ENCODE measurements at regions not wholly inside any gene's neighbourhood (a gene's known extent, or its start where the extent isn't known, plus 50 kb on each side); places are given as distances from the start of the nearest gene placed in this dataset.

DNA sequence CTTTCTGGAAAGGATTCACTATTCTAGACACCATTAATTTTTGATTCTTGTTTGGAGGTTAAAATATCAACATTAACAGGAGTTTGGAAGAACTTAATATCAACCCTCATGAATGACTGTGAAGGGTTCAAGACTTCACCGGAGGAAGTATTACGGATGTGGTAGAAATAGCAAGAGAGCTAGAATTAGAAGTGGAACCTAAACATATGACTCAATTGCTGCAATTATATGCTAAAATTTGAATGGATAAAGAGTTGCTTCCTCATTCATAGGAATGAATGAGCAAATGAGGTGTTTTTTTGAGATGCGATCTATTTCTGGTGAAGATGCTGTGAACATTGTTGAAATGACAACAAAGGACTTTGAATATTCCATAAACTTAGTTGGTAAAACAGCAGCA is 77.9 kb upstream of the TNFSF4 start:
- no peak for DNase-seq (ENCODE audit: extremely low spot score)
- POLR2A ChIA-PET: no interaction called here
- TF ChIP-seq, protein P1, sequence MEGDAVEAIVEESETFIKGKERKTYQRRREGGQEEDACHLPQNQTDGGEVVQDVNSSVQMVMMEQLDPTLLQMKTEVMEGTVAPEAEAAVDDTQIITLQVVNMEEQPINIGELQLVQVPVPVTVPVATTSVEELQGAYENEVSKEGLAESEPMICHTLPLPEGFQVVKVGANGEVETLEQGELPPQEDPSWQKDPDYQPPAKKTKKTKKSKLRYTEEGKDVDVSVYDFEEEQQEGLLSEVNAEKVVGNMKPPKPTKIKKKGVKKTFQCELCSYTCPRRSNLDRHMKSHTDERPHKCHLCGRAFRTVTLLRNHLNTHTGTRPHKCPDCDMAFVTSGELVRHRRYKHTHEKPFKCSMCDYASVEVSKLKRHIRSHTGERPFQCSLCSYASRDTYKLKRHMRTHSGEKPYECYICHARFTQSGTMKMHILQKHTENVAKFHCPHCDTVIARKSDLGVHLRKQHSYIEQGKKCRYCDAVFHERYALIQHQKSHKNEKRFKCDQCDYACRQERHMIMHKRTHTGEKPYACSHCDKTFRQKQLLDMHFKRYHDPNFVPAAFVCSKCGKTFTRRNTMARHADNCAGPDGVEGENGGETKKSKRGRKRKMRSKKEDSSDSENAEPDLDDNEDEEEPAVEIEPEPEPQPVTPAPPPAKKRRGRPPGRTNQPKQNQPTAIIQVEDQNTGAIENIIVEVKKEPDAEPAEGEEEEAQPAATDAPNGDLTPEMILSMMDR (IDR thresholded peaks at IDR 0.05; ENCODE audit: control extremely low read depth, extremely low read depth, low read depth, missing control alignments): no peak
- CTCF ChIA-PET: interaction anchor here (1.3 kb wide), 2 partner anchors 10 to 83 kb away, joined by 3 to 4 read pairs; no protein-coding TSS in a partner anchor

DNA sequence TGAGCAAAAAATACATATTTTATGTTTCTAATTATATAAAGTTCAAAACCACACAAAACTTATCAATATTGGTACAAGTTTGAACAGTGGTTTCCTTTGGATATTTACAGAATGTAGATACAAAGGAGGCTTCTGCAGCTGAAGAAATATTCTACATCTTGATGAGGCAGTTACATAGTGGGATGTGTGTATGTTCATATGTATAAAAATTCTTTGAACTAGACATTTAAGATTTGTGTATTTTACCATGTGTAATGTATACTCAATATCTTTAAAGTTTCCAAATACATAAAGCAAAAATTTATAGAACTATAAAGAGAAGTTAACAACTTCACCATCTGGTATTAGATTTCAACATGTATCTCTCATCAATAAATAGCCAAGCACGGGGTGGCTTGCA is 80.7 kb upstream of the TNFSF4 start:
- POLR2A ChIA-PET: no interaction called here
- no peak for DNase-seq (ENCODE audit: extremely low spot score)
- CTCF ChIA-PET: no interaction called here

DNA sequence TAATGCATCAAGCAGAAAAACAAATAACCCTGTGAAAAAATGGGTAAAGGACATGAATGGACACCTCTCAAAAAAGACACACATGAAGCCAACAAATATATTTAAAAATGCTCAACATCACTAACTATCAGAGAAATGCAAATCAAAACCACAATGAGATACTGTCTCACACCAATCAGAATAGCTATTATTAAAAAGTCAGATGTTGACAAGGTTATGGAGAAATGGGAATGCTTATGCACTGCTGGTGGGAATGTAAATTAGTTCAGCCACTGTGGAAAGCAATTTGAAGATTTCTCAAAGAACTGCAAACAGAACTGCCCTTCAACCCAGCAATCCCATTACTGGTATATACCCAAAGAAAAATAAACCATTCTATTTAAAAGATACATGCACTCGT is 86.6 kb upstream of the TNFSF4 start:
- TF ChIP-seq, protein P1 (IDR thresholded peaks at IDR 0.05; ENCODE audit: control extremely low read depth, extremely low read depth, low read depth, missing control alignments): no peak
- CTCF ChIA-PET: no interaction called here
- DNase-seq (ENCODE audit: extremely low spot score): no peak
- POLR2A ChIA-PET: no interaction called here

More for the DNA sequence above, 80.7 kb upstream of the TNFSF4 start:
- TF ChIP-seq, protein P1 (IDR thresholded peaks at IDR 0.05; ENCODE audit: control extremely low read depth, extremely low read depth, low read depth, missing control alignments): no peak

DNA sequence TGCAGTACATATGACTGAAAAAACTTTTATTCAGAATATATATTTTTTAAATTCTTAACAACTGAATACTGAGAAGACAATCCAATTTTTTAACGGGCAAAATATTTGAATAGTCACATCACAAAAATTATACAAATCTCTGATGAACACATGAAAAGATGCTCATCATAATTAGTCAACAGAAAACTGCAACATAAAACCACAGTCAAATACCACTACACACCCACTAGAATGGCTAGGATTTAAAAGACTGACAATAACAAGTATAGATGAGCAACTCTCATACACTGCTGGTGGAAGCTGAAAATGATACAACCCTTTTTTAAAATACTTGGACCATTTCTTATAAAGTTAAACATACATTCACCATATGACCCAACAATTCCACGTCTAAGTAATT is 87.7 kb upstream of the TNFSF4 start:
- DNase-seq (ENCODE audit: extremely low spot score): no peak
- TF ChIP-seq, protein P1 (IDR thresholded peaks at IDR 0.05; ENCODE audit: control extremely low read depth, extremely low read depth, low read depth, missing control alignments): no peak
- POLR2A ChIA-PET: no interaction called here
- CTCF ChIA-PET: interaction anchor here (1.2 to 1.5 kb wide), 2 partner anchors 16 to 18 kb away, joined by 3 to 5 read pairs; no protein-coding TSS in a partner anchor

DNA sequence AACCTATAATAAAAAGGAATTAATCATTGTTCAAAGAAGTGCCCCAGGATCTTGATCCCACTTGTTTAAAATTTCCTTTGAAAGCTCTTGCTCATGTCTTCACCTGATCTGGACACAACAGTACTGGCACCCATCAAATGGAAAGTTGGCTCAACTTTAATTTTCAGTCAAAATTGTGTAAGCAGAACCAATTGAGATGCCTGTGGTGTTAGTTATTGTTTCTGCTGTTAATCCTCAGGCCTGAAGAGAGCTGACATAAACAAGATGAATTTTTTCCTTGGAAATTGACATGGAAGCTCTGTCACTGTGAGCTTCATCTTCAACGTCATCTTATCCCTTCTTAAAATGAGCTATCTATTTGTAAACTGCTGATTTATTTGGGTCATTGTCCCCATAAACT is 88.3 kb upstream of the TNFSF4 start:
- CTCF ChIA-PET: interaction anchor here (0.9 to 1.5 kb wide), 7 partner anchors 9 to 124 kb away, joined by 3 to 5 read pairs (median 3); no protein-coding TSS in a partner anchor
- TF ChIP-seq, protein P1 (IDR thresholded peaks at IDR 0.05; ENCODE audit: control extremely low read depth, extremely low read depth, low read depth, missing control alignments): no peak
- POLR2A ChIA-PET: no interaction called here

DNA sequence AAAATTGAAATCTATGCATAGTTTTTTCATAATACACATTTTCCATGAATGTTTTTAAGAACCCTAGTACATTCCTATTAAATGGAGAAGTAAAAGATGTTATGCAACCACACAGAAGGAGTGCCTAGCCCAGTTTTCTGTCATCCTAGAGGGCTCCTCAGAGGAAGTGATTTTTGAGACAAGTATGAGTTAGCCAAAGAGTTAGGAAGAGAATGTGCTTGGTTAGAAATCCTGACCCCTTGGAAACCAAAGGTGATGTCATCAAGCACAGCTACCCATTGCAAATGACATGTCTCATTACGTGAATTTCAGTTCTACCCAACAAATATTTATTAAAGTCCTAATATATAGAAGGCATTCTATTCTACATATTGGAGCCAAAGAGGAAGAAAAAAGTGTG is 88.9 kb upstream of the TNFSF4 start:
- DNase-seq (ENCODE audit: extremely low spot score): no peak
- ChIA-PET CTCF (interaction anchor here (0.9 to 1.5 kb wide), 7 partner anchors 10 to 124 kb away, joined by 3 to 5 read pairs (median 3); no protein-coding TSS in a partner anchor), POLR2A (no interaction called here)
- TF ChIP-seq, protein P1 (IDR thresholded peaks at IDR 0.05; ENCODE audit: control extremely low read depth, extremely low read depth, low read depth, missing control alignments): no peak

More for the DNA sequence above, 88.3 kb upstream of the TNFSF4 start:
- no peak for DNase-seq (ENCODE audit: extremely low spot score)

Measured in GM10248 (cell line).